GM19238 (cell line): ENCODE measurements at regions not wholly inside any gene's neighbourhood (a gene's known extent, or its start where the extent isn't known, plus 50 kb on each side); places are given as distances from the start of the nearest gene placed in this dataset.

Experiments
- DNase-seq: peaks from one replicate; pipeline ENCODE4 v3.0.0; 2011; ENCODE audit warnings: low spot score; ENCODE audit not compliant: insufficient read length

- DNase-seq, result no peak
Observed at GRCh38 chr11:130638624-130639023, 190.2 kb downstream of the ADAMTS15 start.

GRCh38 chr11:130639369-130639768 lies 190.9 kb downstream of the ADAMTS15 start:
- no peak for DNase-seq

GRCh38 chr11:130640526-130640925 lies 192.1 kb downstream of the ADAMTS15 start:
- DNase-seq, result no peak

GRCh38 chr11:130641876-130642275 lies 193.4 kb downstream of the ADAMTS15 start:
- no peak for DNase-seq

DNA sequence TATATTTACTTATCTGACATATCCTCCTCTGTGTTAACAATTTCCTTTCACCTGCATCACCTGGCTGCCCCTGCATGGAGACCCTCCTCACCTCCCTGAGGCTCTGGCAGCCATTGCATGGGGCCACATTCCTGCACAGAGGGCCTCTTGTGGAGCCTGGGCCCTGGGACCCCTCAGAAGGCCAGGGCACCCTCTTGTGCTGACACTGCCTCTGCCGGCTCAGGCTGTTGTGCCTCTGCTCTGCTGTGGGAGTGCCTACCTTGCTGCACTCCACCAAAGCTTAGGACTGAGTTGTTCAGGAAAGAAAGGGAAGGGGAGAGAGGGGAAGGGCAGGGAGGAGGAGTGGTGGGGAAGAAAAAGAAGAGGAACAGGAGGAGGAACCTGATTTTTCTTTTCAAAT lies 194.5 kb downstream of the ADAMTS15 start:
- DNase-seq, result no peak

DNA sequence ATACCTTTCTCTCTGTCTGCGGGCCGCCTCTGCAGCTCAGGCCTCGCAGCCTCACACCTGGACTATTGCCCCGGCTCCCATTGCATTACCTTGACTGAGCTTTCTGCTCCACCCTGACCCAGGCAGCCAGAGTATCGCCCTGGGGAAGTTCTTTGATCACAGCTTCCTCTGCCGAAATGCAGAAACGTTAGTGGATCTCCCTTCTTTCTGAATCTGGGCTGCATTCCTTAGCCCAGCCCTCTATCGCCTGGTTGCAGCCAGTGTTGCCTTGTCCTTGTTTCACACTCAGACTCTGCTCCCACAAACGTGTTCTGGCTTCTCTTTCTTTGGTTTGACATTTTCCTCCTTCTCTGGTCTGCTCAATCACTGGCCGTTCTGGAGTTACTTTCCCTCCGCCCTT lies 195.7 kb downstream of the ADAMTS15 start:
- no peak for DNase-seq

DNA sequence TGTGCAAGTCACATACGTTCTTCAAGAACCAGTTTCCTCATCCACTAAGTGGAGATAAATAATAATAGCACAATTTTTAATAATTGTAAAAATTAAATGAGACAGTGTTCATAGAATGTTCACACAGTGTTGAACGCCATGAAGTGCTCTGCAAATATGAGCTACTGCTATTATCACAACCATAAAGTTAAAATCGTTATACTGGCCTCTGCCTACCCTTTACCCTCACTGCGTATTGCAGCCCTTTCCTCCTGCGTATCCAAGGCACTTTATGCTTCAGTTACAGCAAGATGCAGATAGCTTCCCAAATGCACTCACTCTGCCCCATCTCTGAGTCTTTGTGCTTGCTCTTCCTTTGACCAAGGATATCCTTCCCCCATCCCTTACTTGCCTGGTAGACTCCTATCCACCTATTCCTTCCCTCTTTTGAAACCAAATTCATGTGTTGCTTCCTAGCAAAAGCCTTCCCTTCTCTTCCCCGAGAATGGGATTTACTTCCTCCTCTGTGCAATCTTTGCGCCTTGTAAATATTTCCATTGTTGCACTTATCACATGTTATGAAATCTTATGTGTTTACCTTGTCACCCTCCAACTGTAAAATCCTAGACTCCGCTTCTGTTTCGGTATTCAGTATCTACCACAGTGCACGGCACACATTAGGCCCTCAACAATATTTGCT lies 196.9 kb downstream of the ADAMTS15 start:
- no peak for DNase-seq

GRCh38 chr11:130645843-130646197 lies 197.4 kb downstream of the ADAMTS15 start:
- no peak for DNase-seq

DNA sequence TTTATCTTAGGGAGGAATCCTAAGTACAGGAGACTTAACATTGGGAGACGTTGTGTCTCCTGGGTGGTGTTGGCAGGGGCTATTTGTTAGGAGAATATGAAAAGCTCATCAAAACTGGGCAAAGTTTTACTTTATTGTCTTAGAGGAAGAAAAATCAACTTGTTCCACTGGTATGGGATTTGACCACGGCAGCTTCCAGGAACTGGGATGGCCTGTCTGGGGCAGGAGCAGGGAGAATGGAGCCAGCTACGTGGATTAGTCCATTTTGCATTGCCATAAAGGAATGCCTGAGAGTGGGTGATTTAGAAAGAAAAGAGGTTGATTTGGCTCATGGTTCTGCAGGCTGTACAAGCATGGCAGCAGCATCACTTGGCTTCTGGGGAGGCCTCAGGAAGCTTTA lies 198.4 kb downstream of the ADAMTS15 start:
- no peak for DNase-seq

DNA sequence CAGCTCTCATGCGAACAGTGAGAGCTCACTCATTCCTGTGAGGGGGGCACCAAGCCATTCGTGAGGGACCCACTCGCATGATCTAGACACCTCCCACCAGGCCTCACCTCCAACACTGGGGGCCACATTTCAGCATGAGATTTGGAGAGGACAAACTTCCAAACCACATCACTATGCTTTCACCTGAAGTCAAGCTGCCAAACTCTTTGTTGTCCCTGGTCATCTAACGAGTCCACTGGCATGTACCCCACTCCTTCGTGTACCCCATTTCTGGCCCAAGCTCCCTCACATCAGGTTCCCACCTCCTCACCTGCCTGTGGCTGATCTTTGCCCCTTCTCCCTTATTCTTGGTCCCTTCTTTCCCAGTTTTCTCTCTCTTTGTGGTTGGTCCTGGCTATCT lies 198.9 kb downstream of the ADAMTS15 start:
- DNase-seq, result no peak

GRCh38 chr11:130649801-130650200 lies 201.4 kb downstream of the ADAMTS15 start:
- no peak for DNase-seq

- DNase-seq, result no peak
Observed at GRCh38 chr11:130650456-130651030, 202.1 kb downstream of the ADAMTS15 start.

DNA sequence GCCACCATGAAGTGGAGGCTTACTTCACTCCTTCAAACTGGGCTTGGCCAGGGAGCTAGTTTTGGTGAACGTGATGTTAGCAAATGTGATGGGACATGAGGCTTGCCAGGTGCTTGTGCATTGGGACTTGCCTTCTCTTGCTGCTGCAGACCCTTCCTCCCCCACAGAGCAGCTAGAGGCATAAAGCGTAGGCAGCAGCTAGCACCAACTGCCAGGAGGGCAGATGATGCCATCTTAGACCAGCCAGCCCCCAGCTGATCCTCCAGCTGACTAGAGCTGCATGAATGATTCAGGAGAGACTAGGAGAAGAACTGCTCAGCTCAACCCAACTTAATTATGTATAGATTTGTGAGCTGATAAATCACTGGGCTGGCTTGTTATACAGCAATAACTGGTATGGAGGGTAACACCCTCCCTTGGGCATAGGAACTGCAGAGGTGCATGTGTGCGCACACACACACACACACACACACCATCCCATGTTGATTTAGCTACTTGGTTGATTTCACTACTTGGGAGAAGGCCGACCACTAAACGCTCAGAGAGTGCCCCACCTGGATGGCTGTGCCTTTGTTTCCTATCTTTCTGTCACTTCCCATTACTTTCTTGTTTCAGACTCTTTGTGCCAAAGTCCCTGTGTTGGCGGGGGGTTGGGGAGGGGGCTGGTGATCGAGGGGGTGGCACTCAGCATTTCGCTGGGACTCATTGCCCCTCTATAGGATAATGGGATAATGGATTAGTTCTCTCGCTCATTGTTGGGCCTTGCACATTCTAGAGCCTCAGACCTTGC lies 202.8 kb downstream of the ADAMTS15 start:
- DNase-seq, result no peak

GRCh38 chr11:130652671-130653335 lies 204.4 kb downstream of the ADAMTS15 start:
- no peak for DNase-seq

- DNase-seq, result no peak
Observed at GRCh38 chr11:130653838-130654636, 205.6 kb downstream of the ADAMTS15 start.

DNA sequence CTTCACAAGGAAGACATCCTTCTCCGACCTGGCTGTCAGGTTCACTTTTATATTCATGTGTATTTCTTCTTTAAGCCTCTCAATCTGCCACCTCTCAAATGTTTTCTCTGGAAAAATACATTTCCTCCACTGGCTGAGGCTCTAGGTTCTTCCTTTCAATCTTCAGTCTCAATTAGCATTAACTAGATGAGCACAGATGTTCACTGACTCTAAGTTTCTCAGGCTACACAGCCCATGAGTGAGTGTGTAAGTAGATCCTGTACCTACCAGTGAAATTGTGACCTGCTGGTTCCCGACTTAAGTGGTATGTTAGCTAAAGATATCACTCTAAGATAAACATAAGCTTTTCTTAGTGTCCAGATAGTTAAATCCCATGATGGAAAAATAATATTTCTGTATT lies 206.9 kb downstream of the ADAMTS15 start:
- DNase-seq, result no peak

GRCh38 chr11:130666781-130667251 lies 218.4 kb downstream of the ADAMTS15 start:
- DNase-seq, result no peak

DNA sequence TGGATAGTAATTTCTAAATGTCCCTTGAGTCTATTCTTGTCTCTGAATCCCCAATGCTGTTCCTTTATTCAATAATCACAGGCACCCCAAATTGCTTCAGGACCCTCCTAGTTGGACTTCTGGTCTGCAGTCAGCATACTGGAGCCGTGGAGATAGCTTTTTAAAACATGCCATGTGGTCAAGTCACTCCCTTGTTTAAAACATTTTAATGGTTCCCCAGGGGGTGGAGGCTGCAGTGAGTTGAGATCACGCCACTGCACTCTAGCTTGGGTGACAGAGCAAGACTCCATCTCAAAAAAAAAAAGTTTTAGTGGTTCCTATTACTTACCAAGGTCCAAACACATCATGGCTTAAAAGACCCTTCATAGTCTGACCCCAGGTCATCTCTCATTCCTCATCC lies 220.3 kb downstream of the ADAMTS15 start:
- no peak for DNase-seq

GRCh38 chr11:130670200-130670599 lies 221.8 kb downstream of the ADAMTS15 start:
- DNase-seq, result no peak

- no peak for DNase-seq
Observed at GRCh38 chr11:130671801-130672700, 223.6 kb downstream of the ADAMTS15 start.
